Mammary epithelial cell (primary cell): ENCODE measurements at regions not wholly inside any gene's neighbourhood (a gene's known extent, or its start where the extent isn't known, plus 50 kb on each side); places are given as distances from the start of the nearest gene placed in this dataset.

Experiments used
- CTCF ChIP-seq, 2 donors: IDR thresholded peaks in 1 of 2; conservative IDR thresholded peaks in 1 of 2; 2 replicates each; pipeline ENCODE4 v1.5.1; 2011 to 2012; ENCODE audit warnings: inconsistent platforms in 2 of 2, low read length in 2 of 2, mild to moderate bottlenecking in 2 of 2, control low read depth in 1 of 2, low read depth in 1 of 2; ENCODE audit not compliant: insufficient read depth in 1 of 2; ENCODE audit errors: extremely low read depth in 1 of 2
- EZH2 ChIP-seq: IDR thresholded peaks from 2 replicates; pipeline ENCODE4 v1.6.1; 2012; ENCODE audit warnings: low read length, inconsistent platforms, borderline replicate concordance

GRCh38 chr1:67484492-67484891 lies 54.3 kb upstream of the SERBP1 start:
- TF ChIP-seq EZH2 (no peak), CTCF (conservative IDR thresholded peaks at IDR 0.05 in 1 of 2, IDR thresholded peaks at IDR 0.05 in 1 of 2; ENCODE audit: extremely low read depth in 1 of 2, insufficient read depth in 1 of 2, low read depth in 1 of 2, low read length in 2 of 2) (no peak)
